ENCODE measurements at regions not wholly inside any gene's neighbourhood (a gene's known extent, or its start where the extent isn't known, plus 50 kb on each side); places are given as distances from the start of the nearest gene placed in this dataset.

DNA sequence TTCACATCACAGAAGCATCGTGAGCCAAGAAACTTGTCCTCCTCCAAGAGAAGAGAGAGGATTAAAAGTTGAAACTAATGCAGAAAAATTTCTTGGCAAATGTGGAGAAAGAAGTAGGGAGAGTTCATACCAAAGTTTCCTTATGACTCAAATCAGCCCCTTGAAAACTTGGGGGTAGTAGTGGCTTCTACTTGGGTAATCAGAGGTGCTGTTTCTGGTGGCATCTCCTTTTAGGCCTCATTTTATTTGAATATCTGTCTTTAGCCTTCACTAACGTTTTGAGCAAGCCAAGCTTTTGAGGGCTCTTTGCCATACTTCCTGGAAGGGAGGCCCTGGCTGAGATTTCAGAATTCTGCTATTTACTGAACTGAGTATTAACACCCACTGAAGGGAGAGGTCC, 515.3 kb upstream of the MEX3C start:
- no peaks in the 10 kb centered on the region for H3K27me3 ChIP-seq (ENCODE audit: insufficient read depth)
- H3K4me3 ChIP-seq (ENCODE audit: low read depth in 2 of 2, low read length in 1 of 2): no peak overlapping the region
- no peak overlapping the region for H3K27ac ChIP-seq (ENCODE audit: low read depth in 2 of 2, low read length in 1 of 2)
- no peak overlapping the region for H3K4me2 ChIP-seq
- H3K9me2 ChIP-seq: no peaks in the 10 kb centered on the region
- H2AFZ ChIP-seq (ENCODE audit: low read depth): no peak overlapping the region
- POLR2A ChIA-PET: no interaction called here
- no peaks in the 10 kb centered on the region for H4K20me1 ChIP-seq (ENCODE audit: insufficient read depth)
- no peak for DNase-seq
- no peaks in the 10 kb centered on the region for H3K36me3 ChIP-seq (replicated peaks in 1 of 2; ENCODE audit: control insufficient read depth in 1 of 2, insufficient read depth in 2 of 2, low read length in 1 of 2)
- no peak overlapping the region for H3K9ac ChIP-seq
- no peaks in the 10 kb centered on the region for H3K79me2 ChIP-seq (ENCODE audit: insufficient read depth)
- CTCF ChIA-PET: no interaction called here
- WGBS (ENCODE audit: low lambda C conversion rate): 6% methylated on average over 2 of the region's 2 CpGs
- TF ChIP-seq IRF3 (IDR thresholded peaks at IDR 0.05; ENCODE audit: low read depth, low read length) (no peak), CTCF (IDR thresholded peaks at IDR 0.05) (no peak), TEAD4 (IDR thresholded peaks at IDR 0.05; ENCODE audit: borderline replicate concordance, insufficient read depth) (no peak), GABPA (IDR thresholded peaks at IDR 0.05; ENCODE audit: low read depth) (no peak), JUND (IDR thresholded peaks at IDR 0.05) (no peak), RFX5 (IDR thresholded peaks at IDR 0.05; ENCODE audit: low read length) (no peak), MXI1 (IDR thresholded peaks at IDR 0.05; ENCODE audit: low read depth, low read length) (no peak), TAF1 (IDR thresholded peaks at IDR 0.05; ENCODE audit: borderline replicate concordance, low read depth, low read length) (no peak), PBX3 (IDR thresholded peaks at IDR 0.05) (no peak), GATA2 (CRISPR knock-in tag; IDR thresholded peaks at IDR 0.05) (no peak), NRF1 (IDR thresholded peaks at IDR 0.05; ENCODE audit: low read depth, low read length) (no peak), POLR2AphosphoS5 (IDR thresholded peaks at IDR 0.05; ENCODE audit: low read depth, low read length) (no peak), SMC3 (IDR thresholded peaks at IDR 0.05; ENCODE audit: low read depth, low read length) (no peak)
- TF ChIP-seq, protein P1, sequence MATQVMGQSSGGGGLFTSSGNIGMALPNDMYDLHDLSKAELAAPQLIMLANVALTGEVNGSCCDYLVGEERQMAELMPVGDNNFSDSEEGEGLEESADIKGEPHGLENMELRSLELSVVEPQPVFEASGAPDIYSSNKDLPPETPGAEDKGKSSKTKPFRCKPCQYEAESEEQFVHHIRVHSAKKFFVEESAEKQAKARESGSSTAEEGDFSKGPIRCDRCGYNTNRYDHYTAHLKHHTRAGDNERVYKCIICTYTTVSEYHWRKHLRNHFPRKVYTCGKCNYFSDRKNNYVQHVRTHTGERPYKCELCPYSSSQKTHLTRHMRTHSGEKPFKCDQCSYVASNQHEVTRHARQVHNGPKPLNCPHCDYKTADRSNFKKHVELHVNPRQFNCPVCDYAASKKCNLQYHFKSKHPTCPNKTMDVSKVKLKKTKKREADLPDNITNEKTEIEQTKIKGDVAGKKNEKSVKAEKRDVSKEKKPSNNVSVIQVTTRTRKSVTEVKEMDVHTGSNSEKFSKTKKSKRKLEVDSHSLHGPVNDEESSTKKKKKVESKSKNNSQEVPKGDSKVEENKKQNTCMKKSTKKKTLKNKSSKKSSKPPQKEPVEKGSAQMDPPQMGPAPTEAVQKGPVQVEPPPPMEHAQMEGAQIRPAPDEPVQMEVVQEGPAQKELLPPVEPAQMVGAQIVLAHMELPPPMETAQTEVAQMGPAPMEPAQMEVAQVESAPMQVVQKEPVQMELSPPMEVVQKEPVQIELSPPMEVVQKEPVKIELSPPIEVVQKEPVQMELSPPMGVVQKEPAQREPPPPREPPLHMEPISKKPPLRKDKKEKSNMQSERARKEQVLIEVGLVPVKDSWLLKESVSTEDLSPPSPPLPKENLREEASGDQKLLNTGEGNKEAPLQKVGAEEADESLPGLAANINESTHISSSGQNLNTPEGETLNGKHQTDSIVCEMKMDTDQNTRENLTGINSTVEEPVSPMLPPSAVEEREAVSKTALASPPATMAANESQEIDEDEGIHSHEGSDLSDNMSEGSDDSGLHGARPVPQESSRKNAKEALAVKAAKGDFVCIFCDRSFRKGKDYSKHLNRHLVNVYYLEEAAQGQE (IDR thresholded peaks at IDR 0.05; ENCODE audit: low read depth, low read length): no peak
- TF ChIP-seq, protein P2, sequence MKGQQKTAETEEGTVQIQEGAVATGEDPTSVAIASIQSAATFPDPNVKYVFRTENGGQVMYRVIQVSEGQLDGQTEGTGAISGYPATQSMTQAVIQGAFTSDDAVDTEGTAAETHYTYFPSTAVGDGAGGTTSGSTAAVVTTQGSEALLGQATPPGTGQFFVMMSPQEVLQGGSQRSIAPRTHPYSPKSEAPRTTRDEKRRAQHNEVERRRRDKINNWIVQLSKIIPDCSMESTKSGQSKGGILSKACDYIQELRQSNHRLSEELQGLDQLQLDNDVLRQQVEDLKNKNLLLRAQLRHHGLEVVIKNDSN (IDR thresholded peaks at IDR 0.05; ENCODE audit: borderline replicate concordance, low read depth): no peak
- TF ChIP-seq, protein P3, sequence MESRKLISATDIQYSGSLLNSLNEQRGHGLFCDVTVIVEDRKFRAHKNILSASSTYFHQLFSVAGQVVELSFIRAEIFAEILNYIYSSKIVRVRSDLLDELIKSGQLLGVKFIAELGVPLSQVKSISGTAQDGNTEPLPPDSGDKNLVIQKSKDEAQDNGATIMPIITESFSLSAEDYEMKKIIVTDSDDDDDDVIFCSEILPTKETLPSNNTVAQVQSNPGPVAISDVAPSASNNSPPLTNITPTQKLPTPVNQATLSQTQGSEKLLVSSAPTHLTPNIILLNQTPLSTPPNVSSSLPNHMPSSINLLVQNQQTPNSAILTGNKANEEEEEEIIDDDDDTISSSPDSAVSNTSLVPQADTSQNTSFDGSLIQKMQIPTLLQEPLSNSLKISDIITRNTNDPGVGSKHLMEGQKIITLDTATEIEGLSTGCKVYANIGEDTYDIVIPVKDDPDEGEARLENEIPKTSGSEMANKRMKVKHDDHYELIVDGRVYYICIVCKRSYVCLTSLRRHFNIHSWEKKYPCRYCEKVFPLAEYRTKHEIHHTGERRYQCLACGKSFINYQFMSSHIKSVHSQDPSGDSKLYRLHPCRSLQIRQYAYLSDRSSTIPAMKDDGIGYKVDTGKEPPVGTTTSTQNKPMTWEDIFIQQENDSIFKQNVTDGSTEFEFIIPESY (IDR thresholded peaks at IDR 0.05; ENCODE audit: borderline replicate concordance, low read depth): no peak
- H3K9me3 ChIP-seq: no peaks in the 10 kb centered on the region
- H3F3A ChIP-seq (replicated peaks; ENCODE audit: insufficient read depth): no peaks in the 10 kb centered on the region
- no peaks in the 10 kb centered on the region; a peak in 1 of 4 replicates for H3K4me1 ChIP-seq (ENCODE audit: control insufficient read depth in 1 of 2, insufficient read depth in 2 of 2, low read depth in 1 of 2, low read length in 1 of 2)

All from SK-N-SH (cell line).